ENCODE measurements at regions not wholly inside any gene's neighbourhood (a gene's known extent, or its start where the extent isn't known, plus 50 kb on each side); places are given as distances from the start of the nearest gene placed in this dataset.
A peak's percentile ranks its signal among the peaks of the same experiment; 100 is the strongest.

DNA sequence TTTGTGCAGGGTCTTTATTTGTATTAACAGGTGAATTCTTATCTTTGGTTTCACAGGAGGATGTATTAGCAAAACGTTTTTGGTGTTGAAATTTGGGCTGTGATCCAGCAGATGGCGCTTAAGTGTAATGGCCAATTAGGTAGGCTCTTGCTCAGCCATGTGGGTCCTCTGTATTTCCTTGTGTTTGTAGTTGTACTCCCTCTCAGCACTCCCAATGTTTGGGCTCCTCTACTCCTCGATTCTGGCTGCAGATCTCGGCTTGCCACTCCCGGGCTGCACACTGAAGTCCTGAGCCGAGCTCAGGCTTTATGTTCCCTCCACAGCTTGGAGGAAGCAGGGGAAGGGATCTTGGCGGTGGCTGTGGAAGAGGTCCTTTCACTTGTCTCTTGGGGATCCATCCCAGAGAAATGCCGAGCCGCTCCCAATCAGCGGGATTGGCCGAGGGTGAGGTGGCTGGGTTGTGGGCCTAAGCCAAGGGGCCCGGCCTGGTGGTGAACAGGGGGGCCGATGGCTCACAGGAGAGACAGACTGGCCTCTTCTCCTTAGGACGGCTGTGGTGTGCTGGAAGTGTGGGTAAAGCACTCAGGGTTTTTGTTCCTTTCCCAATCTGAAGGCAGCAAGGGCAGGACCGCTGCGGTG, 133.7 kb downstream of the AEBP2 start:
- POLR2A ChIA-PET = no interaction called here
- CTCF ChIA-PET = interaction anchor here (1.1 kb wide), 1 partner anchor 18 kb away, joined by 3 read pairs; no protein-coding TSS in a partner anchor

DNA sequence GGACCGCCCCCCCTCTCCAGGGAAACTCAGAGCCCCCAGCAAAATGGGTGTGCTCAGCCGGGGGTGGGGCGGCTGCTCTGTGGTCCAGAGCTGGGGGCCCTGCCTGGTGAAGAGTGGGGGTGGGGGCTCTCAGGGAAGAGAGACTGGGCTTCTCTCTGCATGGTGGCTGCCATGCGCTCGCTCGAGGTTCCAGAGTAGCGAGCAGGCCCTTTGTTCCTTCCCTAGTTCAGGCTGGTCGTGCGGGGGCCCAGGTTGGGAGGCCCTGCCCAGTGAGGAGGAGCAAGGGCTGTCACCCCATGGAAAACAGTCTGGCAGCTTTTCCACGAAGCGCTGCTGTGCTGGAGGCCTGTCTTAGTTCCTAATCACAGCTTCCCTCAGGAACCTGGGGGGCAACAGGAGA, 134.6 kb downstream of the AEBP2 start:
- TF ChIP-seq, protein P1, sequence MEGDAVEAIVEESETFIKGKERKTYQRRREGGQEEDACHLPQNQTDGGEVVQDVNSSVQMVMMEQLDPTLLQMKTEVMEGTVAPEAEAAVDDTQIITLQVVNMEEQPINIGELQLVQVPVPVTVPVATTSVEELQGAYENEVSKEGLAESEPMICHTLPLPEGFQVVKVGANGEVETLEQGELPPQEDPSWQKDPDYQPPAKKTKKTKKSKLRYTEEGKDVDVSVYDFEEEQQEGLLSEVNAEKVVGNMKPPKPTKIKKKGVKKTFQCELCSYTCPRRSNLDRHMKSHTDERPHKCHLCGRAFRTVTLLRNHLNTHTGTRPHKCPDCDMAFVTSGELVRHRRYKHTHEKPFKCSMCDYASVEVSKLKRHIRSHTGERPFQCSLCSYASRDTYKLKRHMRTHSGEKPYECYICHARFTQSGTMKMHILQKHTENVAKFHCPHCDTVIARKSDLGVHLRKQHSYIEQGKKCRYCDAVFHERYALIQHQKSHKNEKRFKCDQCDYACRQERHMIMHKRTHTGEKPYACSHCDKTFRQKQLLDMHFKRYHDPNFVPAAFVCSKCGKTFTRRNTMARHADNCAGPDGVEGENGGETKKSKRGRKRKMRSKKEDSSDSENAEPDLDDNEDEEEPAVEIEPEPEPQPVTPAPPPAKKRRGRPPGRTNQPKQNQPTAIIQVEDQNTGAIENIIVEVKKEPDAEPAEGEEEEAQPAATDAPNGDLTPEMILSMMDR (IDR thresholded peaks at IDR 0.05) = no peak
- no peak for TF ChIP-seq SIN3A (IDR thresholded peaks at IDR 0.05; ENCODE audit: borderline replicate concordance, insufficient read depth, low read depth, low read length)
- no peak for TF ChIP-seq TCF7L2 (IDR thresholded peaks at IDR 0.05; ENCODE audit: low read depth, low read length)
- TF ChIP-seq, protein P2, sequence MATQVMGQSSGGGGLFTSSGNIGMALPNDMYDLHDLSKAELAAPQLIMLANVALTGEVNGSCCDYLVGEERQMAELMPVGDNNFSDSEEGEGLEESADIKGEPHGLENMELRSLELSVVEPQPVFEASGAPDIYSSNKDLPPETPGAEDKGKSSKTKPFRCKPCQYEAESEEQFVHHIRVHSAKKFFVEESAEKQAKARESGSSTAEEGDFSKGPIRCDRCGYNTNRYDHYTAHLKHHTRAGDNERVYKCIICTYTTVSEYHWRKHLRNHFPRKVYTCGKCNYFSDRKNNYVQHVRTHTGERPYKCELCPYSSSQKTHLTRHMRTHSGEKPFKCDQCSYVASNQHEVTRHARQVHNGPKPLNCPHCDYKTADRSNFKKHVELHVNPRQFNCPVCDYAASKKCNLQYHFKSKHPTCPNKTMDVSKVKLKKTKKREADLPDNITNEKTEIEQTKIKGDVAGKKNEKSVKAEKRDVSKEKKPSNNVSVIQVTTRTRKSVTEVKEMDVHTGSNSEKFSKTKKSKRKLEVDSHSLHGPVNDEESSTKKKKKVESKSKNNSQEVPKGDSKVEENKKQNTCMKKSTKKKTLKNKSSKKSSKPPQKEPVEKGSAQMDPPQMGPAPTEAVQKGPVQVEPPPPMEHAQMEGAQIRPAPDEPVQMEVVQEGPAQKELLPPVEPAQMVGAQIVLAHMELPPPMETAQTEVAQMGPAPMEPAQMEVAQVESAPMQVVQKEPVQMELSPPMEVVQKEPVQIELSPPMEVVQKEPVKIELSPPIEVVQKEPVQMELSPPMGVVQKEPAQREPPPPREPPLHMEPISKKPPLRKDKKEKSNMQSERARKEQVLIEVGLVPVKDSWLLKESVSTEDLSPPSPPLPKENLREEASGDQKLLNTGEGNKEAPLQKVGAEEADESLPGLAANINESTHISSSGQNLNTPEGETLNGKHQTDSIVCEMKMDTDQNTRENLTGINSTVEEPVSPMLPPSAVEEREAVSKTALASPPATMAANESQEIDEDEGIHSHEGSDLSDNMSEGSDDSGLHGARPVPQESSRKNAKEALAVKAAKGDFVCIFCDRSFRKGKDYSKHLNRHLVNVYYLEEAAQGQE (IDR thresholded peaks at IDR 0.05; ENCODE audit: insufficient read depth in 1 of 2, low read depth in 2 of 2, low read length in 1 of 2) = no peak
- no peak for TF ChIP-seq POLR2AphosphoS5 (IDR thresholded peaks at IDR 0.05; ENCODE audit: low read depth, low read length)
- H3K4me1 ChIP-seq (ENCODE audit: control insufficient read depth, insufficient read depth, low read length) = no peaks in the 10 kb centered on the region
- intact Hi-C loops (cut with micrococcal nuclease; ENCODE audit: unreplicated experiment) (no loop called here), in situ Hi-C loops (cut with HindIII; ENCODE audit: low pct_unique_long_range_greater_than_20kb, low sequenced_read_pairs) (no loop called here)
- H3K36me3 ChIP-seq (ENCODE audit: control insufficient read depth, insufficient read depth, low read length) = no peaks in the 10 kb centered on the region
- H3K4me3 ChIP-seq (ENCODE audit: low read depth in 2 of 2, low read length in 2 of 2) = no peak overlapping the region
- H3K27me3 ChIP-seq (ENCODE audit: control insufficient read depth, insufficient read depth, low read length) = no peaks in the 10 kb centered on the region
- ATAC-seq (no peak), DNase-seq (ENCODE audit: low read depth, low spot score) (no peak)
- ChIA-PET POLR2A (no interaction called here), CTCF (no interaction called here)
- no TSS peak for BruUV-seq (replicated peaks)
- H3K9me3 ChIP-seq (ENCODE audit: control insufficient read depth, insufficient read depth, low read depth, low read length) = no peaks in the 10 kb centered on the region
- H3K27ac ChIP-seq (ENCODE audit: low read length) = no peak overlapping the region

More for the DNA sequence above, 133.7 kb downstream of the AEBP2 start:
- intact Hi-C loops (cut with micrococcal nuclease; ENCODE audit: unreplicated experiment) (no loop called here), in situ Hi-C loops (cut with HindIII; ENCODE audit: low pct_unique_long_range_greater_than_20kb, low sequenced_read_pairs) (no loop called here)
- DNase-seq (ENCODE audit: low read depth, low spot score) (peak; percentile 20), ATAC-seq (no peak)
- Histone ChIP-seq H3K4me3 (ENCODE audit: low read depth in 2 of 2, low read length in 2 of 2) (no peak overlapping the region), H3K4me1 (ENCODE audit: control insufficient read depth, insufficient read depth, low read length) (no peaks in the 10 kb centered on the region), H3K27me3 (ENCODE audit: control insufficient read depth, insufficient read depth, low read length) (no peaks in the 10 kb centered on the region), H3K27ac (ENCODE audit: low read length) (no peak overlapping the region), H3K9me3 (ENCODE audit: control insufficient read depth, insufficient read depth, low read depth, low read length) (no peaks in the 10 kb centered on the region), H3K36me3 (ENCODE audit: control insufficient read depth, insufficient read depth, low read length) (no peaks in the 10 kb centered on the region)
- BruUV-seq (replicated peaks) = no TSS peak
- no peak for TF ChIP-seq POLR2AphosphoS5 (IDR thresholded peaks at IDR 0.05; ENCODE audit: low read depth, low read length)
- TF ChIP-seq, protein P1 (IDR thresholded peaks at IDR 0.05) = peak; percentile 80
- TF ChIP-seq, protein P2 (IDR thresholded peaks at IDR 0.05; ENCODE audit: insufficient read depth in 1 of 2, low read depth in 2 of 2, low read length in 1 of 2) = no peak
